Psoas muscle (tissue), 7 donors: ENCODE measurements at regions not wholly inside any gene's neighbourhood (a gene's known extent, or its start where the extent isn't known, plus 50 kb on each side); places are given as distances from the start of the nearest gene placed in this dataset.
"Not testable (repeated sequence)": the region's sequence is repeated elsewhere in the genome, so short reads cannot be mapped to it uniquely, and the experiment has no call there.

ENCODE experiments used
- ATAC-seq, 4 donors: fragments of 200-7000 bp; cut with Tn5 transposase; one replicate each; pipeline ENCODE4 v1.9.1; 2020; ENCODE audit warnings: moderate library complexity in 3 of 4, mild to moderate bottlenecking in 2 of 4
- DNase-seq, 2 donors: peaks; one replicate each; pipeline ENCODE4 v3.0.0-alpha.2; 2020
- H3K27ac ChIP-seq: fragments of 200-600 bp; one replicate; pipeline ENCODE4 v1.8.0; 2022
- H3K27me3 ChIP-seq, 3 donors: fragments of 200-600 bp in 1 of 3; one replicate each; pipeline versions ENCODE4 v1.6.1 to v1.8.0; 2013 to 2022; ENCODE audit warnings: low read length in 2 of 3, mild to moderate bottlenecking in 2 of 3, moderate library complexity in 1 of 3; ENCODE audit not compliant: insufficient read depth in 3 of 3
- H3K36me3 ChIP-seq, 2 donors: fragments of 200-600 bp in 1 of 2; one replicate each; pipeline versions ENCODE4 v1.6.1 to v1.8.0; 2013 to 2022; ENCODE audit warnings: low read depth in 1 of 2, mild to moderate bottlenecking in 1 of 2, moderate library complexity in 1 of 2; ENCODE audit not compliant: insufficient read depth in 1 of 2
- H3K4me1 ChIP-seq: fragments of 200-600 bp; one replicate; pipeline ENCODE4 v1.8.0; 2022
- H3K4me3 ChIP-seq: fragments of 200-600 bp; one replicate; pipeline ENCODE4 v1.8.0; 2022; ENCODE audit warnings: mild to moderate bottlenecking
- H3K9me3 ChIP-seq: fragments of 200-600 bp; one replicate; pipeline ENCODE4 v1.8.0; 2022
- WGBS, 3 donors: extraction: QIAGEN DNeasy Blood & Tissue Kit; methylation state at CpG; one replicate each; pipeline versions ENCODE4 v1.1.6 to v1.1.7; 2013; 5-methylcytosine and 5-hydroxymethylcytosine counted together
- intact Hi-C, 2 donors: fragments of 100-400 bp; cut with DNase I; formaldehyde crosslinking; loops; one replicate each; pipeline versions ENCODE4 v1.11.0 to v1.14.2; 2022
- TF ChIP-seq, protein P1 (sequence below): fragments of 200-600 bp; IDR thresholded peaks from one replicate; pipeline ENCODE4 v1.8.0; 2022; ENCODE audit warnings: antibody characterized with exemption
- donor health status: healthy with polysubstance abuse.
- donor health status: DM: no; HTN: no; CAD: no; lungs with moderate emphysema.
- donor health status: Bipolar disorder and iron deficiency.
- donor health status: healthy.
- donor health status: DM: yes; HTN: yes; CAD: no.
- donor health status: DM: no; HTN: no; CAD: no.
- donor health status: DM: yes; HTN: yes; CAD: no.

DNA sequence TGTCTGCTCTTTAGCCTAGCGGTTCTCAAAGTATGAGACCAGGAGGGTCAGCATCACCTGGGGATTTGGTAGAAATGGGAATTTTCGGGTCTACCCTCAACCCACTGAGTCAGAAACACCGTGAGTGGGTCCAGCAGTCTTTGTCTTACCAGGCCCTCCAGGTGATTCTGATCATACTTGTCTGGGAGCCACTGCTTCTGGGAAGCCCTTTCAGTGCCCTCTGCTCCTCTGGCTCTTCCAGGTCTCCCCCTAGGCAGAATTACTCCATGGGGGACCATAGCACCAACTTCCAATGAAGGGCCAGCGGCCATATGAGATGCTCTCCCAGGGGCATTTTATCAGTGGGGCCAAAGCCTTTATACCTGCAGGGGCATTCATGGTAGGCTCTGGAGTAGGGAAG lies 81.0 kb upstream of the ETV3 start:
- intact Hi-C loops: no loop called here
- Histone ChIP-seq H3K9me3 (no peaks in the 10 kb centered on the region), H3K36me3 (no peaks in the 10 kb centered on the region), H3K27me3 (peaks cover 0 to 6% (median 0%) of the 10 kb centered on the region in 3 donors), H3K27ac (no peak overlapping the region), H3K4me3 (no peak overlapping the region), H3K4me1 (no peaks in the 10 kb centered on the region)
- TF ChIP-seq, protein P1, sequence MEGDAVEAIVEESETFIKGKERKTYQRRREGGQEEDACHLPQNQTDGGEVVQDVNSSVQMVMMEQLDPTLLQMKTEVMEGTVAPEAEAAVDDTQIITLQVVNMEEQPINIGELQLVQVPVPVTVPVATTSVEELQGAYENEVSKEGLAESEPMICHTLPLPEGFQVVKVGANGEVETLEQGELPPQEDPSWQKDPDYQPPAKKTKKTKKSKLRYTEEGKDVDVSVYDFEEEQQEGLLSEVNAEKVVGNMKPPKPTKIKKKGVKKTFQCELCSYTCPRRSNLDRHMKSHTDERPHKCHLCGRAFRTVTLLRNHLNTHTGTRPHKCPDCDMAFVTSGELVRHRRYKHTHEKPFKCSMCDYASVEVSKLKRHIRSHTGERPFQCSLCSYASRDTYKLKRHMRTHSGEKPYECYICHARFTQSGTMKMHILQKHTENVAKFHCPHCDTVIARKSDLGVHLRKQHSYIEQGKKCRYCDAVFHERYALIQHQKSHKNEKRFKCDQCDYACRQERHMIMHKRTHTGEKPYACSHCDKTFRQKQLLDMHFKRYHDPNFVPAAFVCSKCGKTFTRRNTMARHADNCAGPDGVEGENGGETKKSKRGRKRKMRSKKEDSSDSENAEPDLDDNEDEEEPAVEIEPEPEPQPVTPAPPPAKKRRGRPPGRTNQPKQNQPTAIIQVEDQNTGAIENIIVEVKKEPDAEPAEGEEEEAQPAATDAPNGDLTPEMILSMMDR: no peak
- no peak for DNase-seq
- WGBS, 3 donors: 80 to 83% (median 83%) methylated on average over 4 of the region's 4 CpGs
- no peak for ATAC-seq

DNA sequence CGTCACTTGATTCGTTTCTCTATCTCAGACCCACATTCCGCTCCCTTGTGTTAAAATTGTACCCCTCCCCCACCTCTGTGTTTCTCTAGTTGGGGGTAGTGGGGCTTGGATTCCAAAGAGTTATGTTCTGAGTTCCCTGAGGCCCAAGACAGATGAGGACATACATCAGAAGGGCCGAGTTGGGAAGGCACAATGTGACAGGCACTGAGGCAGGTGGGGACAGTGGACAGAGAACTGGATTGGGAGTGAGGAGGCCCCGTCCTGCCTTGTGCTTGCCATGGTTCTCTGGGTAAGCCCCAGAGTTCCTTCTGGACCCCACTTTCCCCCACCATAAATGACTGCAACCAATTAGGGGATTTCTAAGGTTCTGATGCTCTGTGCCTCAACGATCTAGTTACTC lies 80.5 kb upstream of the ETV3 start:
- 63 to 66% (median 64%) methylated on average over 6 of the region's 6 CpGs for WGBS, 3 donors

DNA sequence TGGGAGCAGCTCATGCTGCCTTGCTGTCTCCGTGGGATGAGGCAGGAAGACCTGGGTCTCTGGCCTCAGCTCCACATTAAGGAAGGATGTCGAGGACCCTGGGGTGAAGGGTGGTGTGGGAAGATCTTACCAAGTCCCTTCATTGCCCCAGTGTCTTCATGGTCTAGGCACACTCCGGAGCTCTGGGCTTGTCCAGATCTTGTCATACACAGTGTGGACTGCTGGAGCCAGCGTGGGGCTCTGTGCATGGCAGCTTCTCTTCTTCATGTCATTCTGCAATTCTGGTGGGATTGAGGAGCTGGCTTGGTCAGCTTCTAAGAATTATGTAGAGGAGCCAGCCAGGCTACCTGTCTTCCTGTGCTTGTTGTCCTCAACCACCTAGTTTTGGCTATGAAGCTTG lies 79.3 kb upstream of the ETV3 start:
- H3K36me3 ChIP-seq: no peaks in the 10 kb centered on the region
- H3K27me3 ChIP-seq: peaks cover 0 to 6% (median 0%) of the 10 kb centered on the region in 3 donors
- intact Hi-C loops: no loop called here
- no peak overlapping the region for H3K4me3 ChIP-seq
- DNase-seq: no peak
- H3K9me3 ChIP-seq: peaks cover 10% of the 10 kb centered on the region
- ATAC-seq: no peak
- H3K27ac ChIP-seq: no peak overlapping the region
- TF ChIP-seq, protein P1: no peak
- WGBS, 3 donors: 72 to 83% (median 77%) methylated on average over 4 of the region's 4 CpGs
- no peaks in the 10 kb centered on the region for H3K4me1 ChIP-seq

More for the DNA sequence above, 80.5 kb upstream of the ETV3 start:
- Histone ChIP-seq H3K36me3 (no peaks in the 10 kb centered on the region), H3K4me3 (no peak overlapping the region), H3K27ac (no peak overlapping the region), H3K27me3 (peaks cover 0 to 6% (median 0%) of the 10 kb centered on the region in 3 donors), H3K4me1 (no peaks in the 10 kb centered on the region), H3K9me3 (peaks cover 1% of the 10 kb centered on the region)
- no peak for ATAC-seq
- TF ChIP-seq, protein P1: no peak
- DNase-seq: no peak
- intact Hi-C loops: no loop called here

DNA sequence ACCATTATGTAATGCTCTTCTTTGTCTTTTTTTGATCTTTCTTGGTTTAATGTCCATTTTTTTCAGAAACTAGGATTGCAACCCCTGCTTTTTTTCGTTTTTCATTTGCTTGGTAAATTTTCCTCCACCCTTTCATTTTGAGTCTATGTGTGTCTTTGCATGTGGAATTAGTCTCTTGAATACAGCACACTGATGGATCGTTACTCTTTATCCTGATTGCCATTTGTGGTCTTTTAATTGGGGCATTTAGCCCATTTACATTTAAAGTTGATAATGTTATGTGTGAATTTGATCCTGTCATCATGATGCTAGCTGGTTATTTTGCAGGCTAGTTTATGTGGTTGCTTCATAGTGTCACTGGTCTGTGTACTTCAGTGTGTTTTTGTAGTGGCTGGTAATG lies 75.6 kb upstream of the ETV3 start:
- Histone ChIP-seq H3K4me3 (no peak overlapping the region), H3K27ac (no peak overlapping the region), H3K9me3 (peaks cover 10% of the 10 kb centered on the region), H3K36me3 (no peaks in the 10 kb centered on the region), H3K4me1 (no peaks in the 10 kb centered on the region), H3K27me3 (peaks cover 0 to 9% (median 0%) of the 10 kb centered on the region in 3 donors)
- WGBS, 3 donors: 47 to 55% (median 54%) methylated on average over 2 of the region's 2 CpGs
- TF ChIP-seq, protein P1: no peak
- ATAC-seq (no peak), DNase-seq (no peak)
- intact Hi-C loops: no loop called here

DNA sequence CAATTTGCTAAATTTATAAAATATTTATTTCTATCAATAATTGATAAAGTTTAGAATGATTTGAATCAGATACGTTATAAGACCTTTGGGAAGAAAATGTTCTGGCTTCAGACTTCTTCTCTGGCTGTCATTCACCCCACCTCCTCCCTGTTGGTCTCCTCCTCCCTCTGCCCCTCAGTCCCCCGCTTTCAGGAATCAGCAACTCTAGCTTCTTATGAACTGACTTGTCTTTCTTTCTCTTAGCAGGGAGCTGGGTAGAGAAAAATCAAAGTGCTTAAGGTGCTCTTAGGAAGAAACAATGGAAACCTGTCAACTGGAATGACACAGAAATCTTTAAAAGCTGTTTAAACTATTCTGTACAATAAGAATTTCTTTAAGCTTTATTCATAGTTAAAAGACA lies 71.3 kb upstream of the ETV3 start:
- no peak for DNase-seq
- no peaks in the 10 kb centered on the region for H3K4me1 ChIP-seq
- H3K9me3 ChIP-seq: peaks cover 10% of the 10 kb centered on the region
- H3K27me3 ChIP-seq: peaks cover 0 to 3% (median 0%) of the 10 kb centered on the region in 3 donors
- intact Hi-C loops: no loop called here
- no peak overlapping the region for H3K27ac ChIP-seq
- no peak overlapping the region for H3K4me3 ChIP-seq
- no peaks in the 10 kb centered on the region for H3K36me3 ChIP-seq
- TF ChIP-seq, protein P1: no peak
- no peak for ATAC-seq
- 50 to 56% (median 55%) methylated on average over 2 of the region's 2 CpGs for WGBS, 3 donors

DNA sequence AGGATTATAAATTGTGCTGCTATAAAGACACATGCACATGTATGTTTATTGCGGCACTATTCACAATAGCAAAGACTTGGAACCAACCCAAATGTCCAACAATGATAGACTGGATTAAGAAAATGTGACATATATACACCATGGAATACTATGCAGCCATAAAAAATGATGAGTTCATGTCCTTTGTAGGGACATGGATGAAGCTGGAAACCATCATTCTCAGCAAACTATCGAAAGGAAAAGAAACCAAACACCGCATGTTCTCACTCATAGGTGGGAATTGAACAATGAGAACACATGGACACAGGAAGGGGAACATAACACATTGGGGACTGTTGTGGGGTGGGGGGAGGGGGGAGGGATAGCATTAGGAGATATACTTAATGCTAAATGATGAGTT lies 67.8 kb upstream of the ETV3 start:
- H3K9me3 ChIP-seq, DNase-seq, H3K36me3 ChIP-seq, H3K4me3 ChIP-seq, H3K4me1 ChIP-seq, H3K27ac ChIP-seq, H3K27me3 ChIP-seq, intact Hi-C loops, ATAC-seq: not testable (repeated sequence)
- WGBS, 3 donors: 82 to 90% (median 85%) methylated on average over 3 of the region's 3 CpGs
